HEK293 (cell line): ENCODE measurements at regions not wholly inside any gene's neighbourhood (a gene's known extent, or its start where the extent isn't known, plus 50 kb on each side); places are given as distances from the start of the nearest gene placed in this dataset.

Source experiments
- BCL11A ChIP-seq: fragments of 450-650 bp; formaldehyde crosslinking; IDR thresholded peaks from 2 replicates; pipeline ENCODE4 v1.5.1; 2016; ENCODE audit warnings: low read depth, missing biosample characterization, missing genetic modification characterization
- GLI4 ChIP-seq: fragments of 450-650 bp; formaldehyde crosslinking; IDR thresholded peaks from 2 replicates; pipeline ENCODE4 v1.5.1; 2016; ENCODE audit warnings: missing biosample characterization, missing genetic modification characterization
- YY1 ChIP-seq: fragments of 450-650 bp; formaldehyde crosslinking; IDR thresholded peaks from 2 replicates; pipeline ENCODE4 v1.5.1; 2018; ENCODE audit warnings: missing biosample characterization, missing genetic modification characterization
- ZNF10 ChIP-seq: fragments of 450-650 bp; formaldehyde crosslinking; IDR thresholded peaks from 2 replicates; pipeline ENCODE4 v1.5.1; 2017; ENCODE audit warnings: missing biosample characterization, missing genetic modification characterization
- ZNF223 ChIP-seq: fragments of 450-650 bp; formaldehyde crosslinking; IDR thresholded peaks from 2 replicates; pipeline ENCODE4 v1.5.1; 2016; ENCODE audit warnings: missing biosample characterization, missing genetic modification characterization
- ZNF391 ChIP-seq: fragments of 450-650 bp; formaldehyde crosslinking; IDR thresholded peaks from 2 replicates; pipeline ENCODE4 v1.5.1; 2016; ENCODE audit warnings: low read depth, missing biosample characterization, missing genetic modification characterization, borderline replicate concordance
- ZSCAN5A ChIP-seq: fragments of 450-650 bp; formaldehyde crosslinking; IDR thresholded peaks from 2 replicates; pipeline ENCODE4 v1.5.1; 2016; ENCODE audit warnings: missing biosample characterization, missing genetic modification characterization
- TF ChIP-seq, protein P1 (sequence below): fragments of 450-650 bp; formaldehyde crosslinking; IDR thresholded peaks from 2 replicates; pipeline ENCODE4 v1.5.1; 2016; ENCODE audit warnings: missing biosample characterization, missing genetic modification characterization
- TF ChIP-seq, protein P2 (sequence below): fragments of 450-650 bp; formaldehyde crosslinking; IDR thresholded peaks from 2 replicates; pipeline ENCODE4 v1.5.1; 2016; ENCODE audit warnings: missing biosample characterization, missing genetic modification characterization
- TF ChIP-seq, protein P3 (sequence below): fragments of 450-650 bp; formaldehyde crosslinking; IDR thresholded peaks from 2 replicates; pipeline ENCODE4 v1.5.1; 2017; ENCODE audit warnings: missing biosample characterization, missing genetic modification characterization
- TF ChIP-seq, protein P4 (sequence below): fragments of 450-650 bp; formaldehyde crosslinking; IDR thresholded peaks from 2 replicates; pipeline ENCODE4 v1.5.1; 2017; ENCODE audit warnings: missing biosample characterization, missing genetic modification characterization

DNA sequence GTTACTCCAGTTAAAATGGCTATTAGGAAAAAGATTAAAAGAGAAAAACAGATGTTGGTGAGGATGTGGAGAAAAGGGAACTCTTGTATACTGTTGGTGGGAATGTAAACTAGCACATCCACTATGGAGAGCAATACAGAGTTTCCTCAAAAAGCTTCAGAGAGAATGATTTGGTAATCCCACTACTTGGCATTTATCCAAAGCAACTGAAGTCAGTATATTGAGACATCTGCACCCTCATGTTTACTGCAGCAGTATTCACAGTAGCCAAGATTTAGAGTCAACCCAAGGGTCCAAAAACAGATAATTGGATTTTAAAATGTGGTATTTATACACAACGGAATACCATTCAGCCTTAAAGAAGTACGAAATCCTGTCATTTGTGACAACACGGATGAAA lies 469.5 kb downstream of the QKI start:
- TF ChIP-seq ZNF391 (tag by site-specific recombination): no peak
- no peak for TF ChIP-seq BCL11A (tag by site-specific recombination)
- TF ChIP-seq, protein P1, sequence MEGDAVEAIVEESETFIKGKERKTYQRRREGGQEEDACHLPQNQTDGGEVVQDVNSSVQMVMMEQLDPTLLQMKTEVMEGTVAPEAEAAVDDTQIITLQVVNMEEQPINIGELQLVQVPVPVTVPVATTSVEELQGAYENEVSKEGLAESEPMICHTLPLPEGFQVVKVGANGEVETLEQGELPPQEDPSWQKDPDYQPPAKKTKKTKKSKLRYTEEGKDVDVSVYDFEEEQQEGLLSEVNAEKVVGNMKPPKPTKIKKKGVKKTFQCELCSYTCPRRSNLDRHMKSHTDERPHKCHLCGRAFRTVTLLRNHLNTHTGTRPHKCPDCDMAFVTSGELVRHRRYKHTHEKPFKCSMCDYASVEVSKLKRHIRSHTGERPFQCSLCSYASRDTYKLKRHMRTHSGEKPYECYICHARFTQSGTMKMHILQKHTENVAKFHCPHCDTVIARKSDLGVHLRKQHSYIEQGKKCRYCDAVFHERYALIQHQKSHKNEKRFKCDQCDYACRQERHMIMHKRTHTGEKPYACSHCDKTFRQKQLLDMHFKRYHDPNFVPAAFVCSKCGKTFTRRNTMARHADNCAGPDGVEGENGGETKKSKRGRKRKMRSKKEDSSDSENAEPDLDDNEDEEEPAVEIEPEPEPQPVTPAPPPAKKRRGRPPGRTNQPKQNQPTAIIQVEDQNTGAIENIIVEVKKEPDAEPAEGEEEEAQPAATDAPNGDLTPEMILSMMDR (tag by site-specific recombination): no peak
- TF ChIP-seq, protein P2, sequence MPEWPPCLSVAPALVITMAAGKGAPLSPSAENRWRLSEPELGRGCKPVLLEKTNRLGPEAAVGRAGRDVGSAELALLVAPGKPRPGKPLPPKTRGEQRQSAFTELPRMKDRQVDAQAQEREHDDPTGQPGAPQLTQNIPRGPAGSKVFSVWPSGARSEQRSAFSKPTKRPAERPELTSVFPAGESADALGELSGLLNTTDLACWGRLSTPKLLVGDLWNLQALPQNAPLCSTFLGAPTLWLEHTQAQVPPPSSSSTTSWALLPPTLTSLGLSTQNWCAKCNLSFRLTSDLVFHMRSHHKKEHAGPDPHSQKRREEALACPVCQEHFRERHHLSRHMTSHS (tag by site-specific recombination): no peak
- TF ChIP-seq, protein P3, sequence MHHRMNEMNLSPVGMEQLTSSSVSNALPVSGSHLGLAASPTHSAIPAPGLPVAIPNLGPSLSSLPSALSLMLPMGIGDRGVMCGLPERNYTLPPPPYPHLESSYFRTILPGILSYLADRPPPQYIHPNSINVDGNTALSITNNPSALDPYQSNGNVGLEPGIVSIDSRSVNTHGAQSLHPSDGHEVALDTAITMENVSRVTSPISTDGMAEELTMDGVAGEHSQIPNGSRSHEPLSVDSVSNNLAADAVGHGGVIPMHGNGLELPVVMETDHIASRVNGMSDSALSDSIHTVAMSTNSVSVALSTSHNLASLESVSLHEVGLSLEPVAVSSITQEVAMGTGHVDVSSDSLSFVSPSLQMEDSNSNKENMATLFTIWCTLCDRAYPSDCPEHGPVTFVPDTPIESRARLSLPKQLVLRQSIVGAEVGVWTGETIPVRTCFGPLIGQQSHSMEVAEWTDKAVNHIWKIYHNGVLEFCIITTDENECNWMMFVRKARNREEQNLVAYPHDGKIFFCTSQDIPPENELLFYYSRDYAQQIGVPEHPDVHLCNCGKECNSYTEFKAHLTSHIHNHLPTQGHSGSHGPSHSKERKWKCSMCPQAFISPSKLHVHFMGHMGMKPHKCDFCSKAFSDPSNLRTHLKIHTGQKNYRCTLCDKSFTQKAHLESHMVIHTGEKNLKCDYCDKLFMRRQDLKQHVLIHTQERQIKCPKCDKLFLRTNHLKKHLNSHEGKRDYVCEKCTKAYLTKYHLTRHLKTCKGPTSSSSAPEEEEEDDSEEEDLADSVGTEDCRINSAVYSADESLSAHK: no peak
- no peak for TF ChIP-seq ZNF223 (tag by site-specific recombination)
- no peak for TF ChIP-seq YY1 (tag by site-specific recombination)
- TF ChIP-seq, protein P4, sequence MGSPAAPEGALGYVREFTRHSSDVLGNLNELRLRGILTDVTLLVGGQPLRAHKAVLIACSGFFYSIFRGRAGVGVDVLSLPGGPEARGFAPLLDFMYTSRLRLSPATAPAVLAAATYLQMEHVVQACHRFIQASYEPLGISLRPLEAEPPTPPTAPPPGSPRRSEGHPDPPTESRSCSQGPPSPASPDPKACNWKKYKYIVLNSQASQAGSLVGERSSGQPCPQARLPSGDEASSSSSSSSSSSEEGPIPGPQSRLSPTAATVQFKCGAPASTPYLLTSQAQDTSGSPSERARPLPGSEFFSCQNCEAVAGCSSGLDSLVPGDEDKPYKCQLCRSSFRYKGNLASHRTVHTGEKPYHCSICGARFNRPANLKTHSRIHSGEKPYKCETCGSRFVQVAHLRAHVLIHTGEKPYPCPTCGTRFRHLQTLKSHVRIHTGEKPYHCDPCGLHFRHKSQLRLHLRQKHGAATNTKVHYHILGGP (tag by site-specific recombination): no peak
- TF ChIP-seq GLI4 (tag by site-specific recombination): no peak
- no peak for TF ChIP-seq ZSCAN5A (tag by site-specific recombination)
- no peak for TF ChIP-seq ZNF10
